HG02885 (cell line): ENCODE measurements at regions not wholly inside any gene's neighbourhood (a gene's known extent, or its start where the extent isn't known, plus 50 kb on each side); places are given as distances from the start of the nearest gene placed in this dataset.
A peak's percentile ranks its signal among the peaks of the same experiment; 100 is the strongest.

Experiments
- ATAC-seq: cut with Tn5 transposase; IDR thresholded peaks from one replicate; pipeline ENCODE4 v1.9.1; 2021; ENCODE audit warnings: mild to moderate bottlenecking; ENCODE audit not compliant: unreplicated experiment, poor library complexity

GRCh38 chr12:14247166-14247565, 118.3 kb upstream of the ATF7IP start:
- no peak for ATAC-seq

DNA sequence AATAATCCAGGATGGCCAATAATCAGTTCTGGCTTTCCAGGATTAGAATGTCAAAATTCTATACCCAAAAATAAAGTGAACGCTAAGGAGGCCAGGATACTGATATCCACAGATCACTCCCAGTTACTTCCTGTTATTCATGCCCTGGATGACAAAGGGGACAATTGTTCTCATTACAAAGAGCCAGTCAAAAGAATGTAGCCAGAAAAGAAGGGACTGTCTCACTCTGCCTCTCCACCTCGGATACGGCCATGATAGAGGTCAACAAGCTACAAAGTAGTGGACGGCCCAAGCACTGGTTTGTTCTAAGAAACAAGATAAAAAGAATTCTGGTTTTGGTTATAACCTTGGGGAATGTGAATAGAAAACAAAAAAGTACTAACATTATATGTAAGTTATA, 116.1 kb upstream of the ATF7IP start:
- ATAC-seq, result no peak

DNA sequence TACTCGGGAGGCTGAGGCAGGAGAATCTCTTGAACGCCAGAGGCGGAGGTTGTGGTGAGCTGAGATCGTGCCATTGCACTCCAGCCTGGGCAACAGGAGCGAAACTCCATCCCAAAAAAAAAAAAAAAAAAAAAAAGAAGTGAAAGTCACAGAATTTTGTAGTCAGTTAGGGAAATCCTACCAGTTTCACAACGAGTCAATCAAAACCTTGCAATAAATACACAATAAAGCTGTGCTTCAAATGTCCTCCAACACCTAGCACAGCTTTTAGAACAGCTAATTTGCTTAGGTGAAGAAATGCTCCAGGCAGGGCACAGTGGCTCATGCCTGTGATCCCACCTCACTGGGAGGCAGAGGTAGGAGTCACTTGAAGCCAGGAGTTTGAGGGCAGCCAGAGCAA, 112.8 kb upstream of the ATF7IP start:
- ATAC-seq, result no peak

- ATAC-seq, result no peak
These were observed 112.0 kb upstream of the ATF7IP start for GRCh38 chr12:14253496-14253895.

DNA sequence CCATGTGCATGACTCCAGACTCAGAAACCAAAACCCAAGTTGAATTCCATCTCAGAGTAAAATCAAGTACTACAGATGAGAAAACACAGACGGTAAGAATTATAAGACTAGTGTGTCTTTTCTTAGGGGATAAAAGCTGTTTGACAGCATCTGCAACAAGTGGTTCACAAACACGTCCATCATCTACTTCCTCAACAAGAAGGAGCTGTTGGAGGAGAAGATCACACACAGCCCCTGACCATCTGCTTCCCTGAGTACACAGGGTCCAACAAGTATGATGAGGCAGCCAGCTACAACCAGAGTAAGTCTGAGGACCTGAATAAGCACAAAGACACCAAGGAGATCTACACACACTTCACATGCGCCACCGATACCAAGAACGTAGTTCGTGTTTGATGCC, 110.7 kb upstream of the ATF7IP start:
- ATAC-seq, result no peak

DNA sequence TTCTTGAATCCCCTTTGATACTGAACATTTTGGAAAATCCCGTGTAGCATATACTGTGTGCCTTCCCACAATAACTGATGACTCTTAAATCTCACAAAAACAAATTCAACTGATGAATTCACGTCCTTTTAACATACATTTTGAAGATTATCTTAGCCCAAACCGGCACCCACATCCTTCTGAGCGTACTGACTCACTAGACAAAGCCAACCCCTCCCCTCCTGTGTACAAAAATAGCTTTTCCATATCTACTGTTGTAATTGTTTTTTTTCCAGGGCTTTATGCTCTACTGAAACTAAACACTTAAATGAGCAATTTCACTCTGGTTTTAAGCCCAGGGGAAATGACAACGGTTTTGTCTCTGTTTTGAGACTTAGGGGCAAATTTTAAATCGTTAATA, 109.4 kb upstream of the ATF7IP start:
- ATAC-seq, result no peak

DNA sequence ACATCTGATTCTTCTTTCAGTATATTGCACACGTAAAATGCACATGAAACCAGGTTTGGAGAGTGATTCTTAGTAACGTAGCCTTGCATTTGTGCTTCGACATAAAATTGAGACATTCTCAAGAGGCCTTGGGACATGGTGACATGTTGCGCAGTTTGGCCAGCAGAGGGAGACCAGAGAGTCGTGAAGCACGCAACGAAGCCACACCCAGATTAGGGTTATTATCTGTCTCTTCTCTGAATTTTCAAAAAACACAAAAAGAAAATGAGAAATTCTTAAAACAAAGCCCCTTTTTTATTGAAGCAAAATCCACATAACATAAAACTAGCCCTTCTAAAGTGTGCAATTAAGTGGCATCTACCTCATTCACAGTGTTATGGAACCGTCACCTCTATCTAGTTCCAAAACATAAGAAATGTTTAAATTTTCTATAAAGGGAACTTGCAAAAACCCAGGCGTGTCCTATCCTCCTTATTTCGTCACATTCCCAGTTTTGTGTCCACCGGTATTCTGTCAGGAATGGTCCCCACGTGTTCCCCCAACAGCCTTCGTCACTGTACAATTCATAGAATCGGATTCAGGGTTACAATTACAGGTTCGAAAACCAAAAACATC, 108.8 kb upstream of the ATF7IP start:
- peak; percentile 55 for ATAC-seq

GRCh38 chr12:14257303-14257733, 108.2 kb upstream of the ATF7IP start:
- no peak for ATAC-seq

- no peak for ATAC-seq
These were observed 107.5 kb upstream of the ATF7IP start for GRCh38 chr12:14257734-14258574.

DNA sequence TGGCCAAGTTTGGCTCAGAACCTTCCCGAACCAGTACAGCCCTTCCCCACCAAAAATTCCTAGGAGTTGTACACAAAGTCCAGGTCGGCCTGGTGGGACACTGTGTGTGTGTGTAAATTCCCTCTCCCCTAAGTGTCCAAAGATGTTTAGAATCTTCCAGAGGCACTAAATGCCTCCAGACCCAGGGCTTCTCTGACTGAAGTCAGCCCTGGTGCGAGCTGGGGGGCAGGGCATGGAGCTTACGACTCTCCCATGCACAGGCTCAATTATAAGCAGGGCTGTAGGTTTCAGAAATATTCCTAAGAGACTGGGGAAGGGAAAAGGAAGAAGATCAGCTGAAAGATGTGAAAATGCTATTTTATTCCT, 106.9 kb upstream of the ATF7IP start:
- no peak for ATAC-seq

DNA sequence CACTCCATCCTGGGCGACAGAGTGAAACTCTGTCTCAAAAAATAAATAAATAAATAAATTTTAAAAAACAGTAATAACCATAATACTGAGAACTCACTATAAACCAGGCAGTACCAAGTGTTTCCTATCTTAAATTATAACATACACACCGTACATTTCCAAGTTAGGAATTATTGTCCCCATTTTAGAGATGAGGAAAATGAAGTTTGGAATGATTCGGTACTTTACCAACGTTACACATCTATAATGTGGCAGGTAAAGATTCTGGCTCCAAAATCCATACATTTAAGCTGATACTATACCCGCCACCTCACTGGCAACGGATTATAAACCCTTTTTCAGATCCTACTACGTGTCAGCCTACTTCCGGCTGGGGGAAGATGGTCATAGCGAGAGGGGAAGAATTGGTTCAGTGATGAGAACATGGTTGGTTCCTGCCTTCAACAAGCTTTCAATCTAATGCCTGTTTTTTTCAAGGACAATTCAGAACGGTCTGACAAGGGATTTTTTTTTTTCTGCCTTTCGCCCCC, 105.9 kb upstream of the ATF7IP start:
- ATAC-seq, result no peak

GRCh38 chr12:14260011-14260993, 105.2 kb upstream of the ATF7IP start:
- ATAC-seq, result no peak

DNA sequence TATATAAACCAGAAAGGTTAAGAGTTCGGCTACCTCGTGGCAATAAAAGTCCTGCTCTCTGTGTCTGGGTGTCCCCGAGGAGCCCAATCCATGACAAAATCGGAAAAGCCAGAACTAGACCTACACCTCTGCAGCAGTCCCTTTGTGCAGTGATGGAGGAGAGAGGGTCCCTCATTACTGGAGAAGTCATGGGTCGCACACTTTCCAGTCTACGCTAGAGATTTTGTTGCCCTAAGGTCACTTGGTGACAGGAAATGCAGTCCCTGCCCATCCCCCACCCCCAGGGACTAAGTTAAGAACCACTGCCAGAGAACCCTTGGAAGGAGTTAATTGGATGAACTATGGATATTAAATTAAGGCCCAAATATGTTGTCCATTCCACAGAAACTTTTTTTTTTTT, 104.4 kb upstream of the ATF7IP start:
- no peak for ATAC-seq

GRCh38 chr12:14261861-14262260, 103.6 kb upstream of the ATF7IP start:
- no peak for ATAC-seq

- no peak for ATAC-seq
These were observed 102.5 kb upstream of the ATF7IP start for GRCh38 chr12:14262771-14263511.

GRCh38 chr12:14263742-14264141, 101.7 kb upstream of the ATF7IP start:
- no peak for ATAC-seq

- no peak for ATAC-seq
These were observed 101.2 kb upstream of the ATF7IP start for GRCh38 chr12:14264316-14264715.

DNA sequence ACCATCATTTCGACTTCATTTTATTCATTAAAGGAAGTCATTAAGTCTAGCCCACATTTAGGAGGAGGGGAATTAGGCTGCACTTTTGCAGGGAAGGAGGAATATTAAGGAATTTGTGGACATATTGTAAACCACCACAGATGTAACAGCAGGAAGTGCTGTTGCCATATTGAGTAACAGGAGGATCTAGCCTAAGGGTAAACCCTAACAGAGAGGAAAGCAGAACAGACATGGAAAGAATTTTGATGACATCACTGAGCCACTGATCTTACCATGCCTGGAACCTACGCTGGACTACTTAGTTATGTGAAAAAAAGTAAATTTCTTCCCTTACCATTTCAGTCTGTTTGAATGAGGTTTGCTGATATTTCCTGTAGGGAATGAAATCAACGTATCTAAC, 100.7 kb upstream of the ATF7IP start:
- ATAC-seq, result no peak

- ATAC-seq, result no peak
These were observed 97.4 kb upstream of the ATF7IP start for GRCh38 chr12:14268120-14268515.

DNA sequence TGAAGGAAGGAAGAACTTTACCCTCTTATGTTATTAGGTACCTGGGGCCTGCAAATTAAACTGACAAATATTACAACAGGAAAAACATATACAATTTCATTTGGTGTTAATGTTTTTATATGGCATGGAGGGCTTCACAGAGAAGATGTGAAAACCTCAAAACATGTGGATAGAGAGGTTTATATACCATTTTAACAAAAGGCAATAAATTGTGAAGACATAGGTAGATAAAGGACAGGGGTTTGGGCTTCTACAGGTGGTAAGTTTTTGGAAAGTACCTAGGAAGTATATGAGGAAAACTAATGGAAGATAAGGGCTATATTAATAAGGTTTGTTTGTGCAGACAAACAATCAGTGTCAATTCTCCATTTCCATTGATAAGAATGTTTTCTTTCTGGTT, 95.1 kb upstream of the ATF7IP start:
- no peak for ATAC-seq
